ENCODE measurements at regions not wholly inside any gene's neighbourhood (a gene's known extent, or its start where the extent isn't known, plus 50 kb on each side); places are given as distances from the start of the nearest gene placed in this dataset.
A peak's percentile ranks its signal among the peaks of the same experiment; 100 is the strongest.

DNA sequence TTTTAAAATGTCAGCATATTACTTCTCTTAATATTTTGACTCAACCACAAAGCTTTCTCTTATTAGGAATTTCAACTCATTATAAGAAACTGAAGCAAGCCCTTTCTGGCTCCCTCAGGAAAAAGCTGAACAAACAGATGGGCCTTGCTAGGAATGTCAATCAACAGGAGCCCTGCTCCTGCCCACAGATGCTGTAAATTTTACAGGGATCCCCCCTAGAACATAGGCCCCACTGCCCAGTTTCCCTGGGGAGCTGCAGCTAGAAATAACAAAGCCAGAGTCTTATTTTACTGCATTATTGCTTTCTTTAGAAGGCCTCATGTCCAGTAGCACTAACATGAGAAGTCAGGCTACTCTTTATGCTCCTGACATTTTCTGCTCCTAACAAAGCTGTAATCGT, 103.8 kb downstream of the PCSK1 start:
- ChIA-PET POLR2A (no interaction called here), CTCF (interaction anchor here (0.6 to 2.2 kb wide), 6 partner anchors 13 to 548 kb away, joined by 3 to 10 read pairs (median 4); partner anchors contain the start of gene ELL2)
- peak; percentile 39 for TF ChIP-seq MAFK (IDR thresholded peaks at IDR 0.05; ENCODE audit: partially characterized antibody)
- no peak for TF ChIP-seq JUN (IDR thresholded peaks at IDR 0.05)
- no peak for FAIRE-seq
- Histone ChIP-seq H3K9me3 (no peaks in the 10 kb centered on the region; the same call in 2 of the 3 replicates), H3K4me1 (peaks cover 36% of the 10 kb centered on the region), H3K27ac (peak overlapping the region; percentile 19 to 53; a peak in 2 of 6 replicates), H3K4me3 (no peak overlapping the region), H3K4me2 (no peak overlapping the region; the same call in 2 of the 3 replicates)
- WGBS (ENCODE audit: missing lambda C conversion rate), result 81% methylated on average over 1 of the region's 1 CpG
- no peak for DNase-seq (ENCODE audit: low read depth in 1 of 2, low spot score in 1 of 2)
- no peak for ATAC-seq

DNA sequence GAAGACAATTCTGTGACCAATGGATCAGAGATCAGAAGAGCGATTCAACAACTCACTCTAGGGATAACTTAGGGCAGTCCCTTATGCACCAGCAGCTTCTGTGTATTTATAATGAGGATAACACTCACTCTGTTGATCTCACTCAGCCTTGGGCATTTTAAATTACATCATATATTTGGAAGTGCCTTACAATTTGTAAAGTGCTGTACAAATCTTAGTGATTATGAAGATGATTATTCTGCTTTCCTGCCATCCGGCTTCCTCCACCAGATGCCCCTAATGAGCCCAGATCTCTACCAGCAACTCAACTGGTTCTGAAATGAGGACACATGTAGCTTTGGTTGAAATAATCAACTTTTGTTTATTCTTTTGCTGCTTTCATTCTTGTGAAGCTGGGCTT, 105.3 kb downstream of the PCSK1 start:
- CTCF ChIA-PET, result interaction anchor here (0.7 to 1.9 kb wide), 2 partner anchors 9 to 243 kb away, joined by 3 to 10 read pairs; no protein-coding TSS in a partner anchor
- Histone ChIP-seq H3K9me3 (no peaks in the 10 kb centered on the region; the same call in 2 of the 3 replicates), H3K4me1 (peaks cover 37% of the 10 kb centered on the region), H3K4me3 (no peak overlapping the region), H3K27ac (no peak overlapping the region; a peak in 1 of 6 replicates), H3K4me2 (no peak overlapping the region)
- FAIRE-seq (no peak), DNase-seq (ENCODE audit: low read depth in 1 of 2, low spot score in 1 of 2) (no peak), ATAC-seq (no peak)
- TF ChIP-seq CBX2 (IDR thresholded peaks at IDR 0.05; ENCODE audit: borderline replicate concordance, low read depth) (no peak), EHF (CRISPR knock-in tag; IDR thresholded peaks at IDR 0.05) (no peak), HOXB5 (CRISPR knock-in tag; IDR thresholded peaks at IDR 0.05) (no peak), SREBF2 (IDR thresholded peaks at IDR 0.05) (no peak), EHMT2 (IDR thresholded peaks at IDR 0.05; ENCODE audit: low read depth) (no peak), NFE2L2 (conservative IDR thresholded peaks at IDR 0.05; ENCODE audit: low read length) (no peak), GATA3 (IDR thresholded peaks at IDR 0.05; ENCODE audit: borderline replicate concordance) (no peak)
- TF ChIP-seq, protein P1, sequence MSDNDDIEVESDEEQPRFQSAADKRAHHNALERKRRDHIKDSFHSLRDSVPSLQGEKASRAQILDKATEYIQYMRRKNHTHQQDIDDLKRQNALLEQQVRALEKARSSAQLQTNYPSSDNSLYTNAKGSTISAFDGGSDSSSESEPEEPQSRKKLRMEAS (IDR thresholded peaks at IDR 0.05), result no peak
- TF ChIP-seq, protein P2, sequence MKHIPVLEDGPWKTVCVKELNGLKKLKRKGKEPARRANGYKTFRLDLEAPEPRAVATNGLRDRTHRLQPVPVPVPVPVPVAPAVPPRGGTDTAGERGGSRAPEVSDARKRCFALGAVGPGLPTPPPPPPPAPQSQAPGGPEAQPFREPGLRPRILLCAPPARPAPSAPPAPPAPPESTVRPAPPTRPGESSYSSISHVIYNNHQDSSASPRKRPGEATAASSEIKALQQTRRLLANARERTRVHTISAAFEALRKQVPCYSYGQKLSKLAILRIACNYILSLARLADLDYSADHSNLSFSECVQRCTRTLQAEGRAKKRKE (CRISPR knock-in tag; IDR thresholded peaks at IDR 0.05; ENCODE audit: low read depth), result no peak
- TF ChIP-seq, protein P3, sequence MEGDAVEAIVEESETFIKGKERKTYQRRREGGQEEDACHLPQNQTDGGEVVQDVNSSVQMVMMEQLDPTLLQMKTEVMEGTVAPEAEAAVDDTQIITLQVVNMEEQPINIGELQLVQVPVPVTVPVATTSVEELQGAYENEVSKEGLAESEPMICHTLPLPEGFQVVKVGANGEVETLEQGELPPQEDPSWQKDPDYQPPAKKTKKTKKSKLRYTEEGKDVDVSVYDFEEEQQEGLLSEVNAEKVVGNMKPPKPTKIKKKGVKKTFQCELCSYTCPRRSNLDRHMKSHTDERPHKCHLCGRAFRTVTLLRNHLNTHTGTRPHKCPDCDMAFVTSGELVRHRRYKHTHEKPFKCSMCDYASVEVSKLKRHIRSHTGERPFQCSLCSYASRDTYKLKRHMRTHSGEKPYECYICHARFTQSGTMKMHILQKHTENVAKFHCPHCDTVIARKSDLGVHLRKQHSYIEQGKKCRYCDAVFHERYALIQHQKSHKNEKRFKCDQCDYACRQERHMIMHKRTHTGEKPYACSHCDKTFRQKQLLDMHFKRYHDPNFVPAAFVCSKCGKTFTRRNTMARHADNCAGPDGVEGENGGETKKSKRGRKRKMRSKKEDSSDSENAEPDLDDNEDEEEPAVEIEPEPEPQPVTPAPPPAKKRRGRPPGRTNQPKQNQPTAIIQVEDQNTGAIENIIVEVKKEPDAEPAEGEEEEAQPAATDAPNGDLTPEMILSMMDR (IDR thresholded peaks at IDR 0.05), result no peak
- whole genome bisulfite sequencing (ENCODE audit: missing lambda C conversion rate), result 93% methylated on average over 2 of the region's 2 CpGs
- POLR2A ChIA-PET, result no interaction called here

DNA sequence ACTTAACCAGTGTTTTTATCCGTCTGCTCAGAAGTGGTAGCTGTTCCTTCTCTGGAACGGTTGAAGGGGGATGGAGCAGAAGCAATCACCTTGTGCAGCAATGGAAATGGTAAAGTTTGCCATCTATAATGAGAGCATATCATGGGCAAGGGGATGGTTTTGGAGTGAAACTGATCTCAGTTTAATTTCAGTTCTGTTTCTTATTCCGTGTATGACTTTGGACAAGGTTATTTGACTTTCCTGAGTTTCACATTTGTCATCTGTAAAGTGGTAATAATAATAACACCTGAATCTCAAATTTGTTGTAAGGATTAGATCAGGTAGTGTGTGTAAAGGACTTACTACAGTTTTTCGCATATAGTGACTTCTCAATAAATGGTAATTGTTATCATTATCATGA, 106.1 kb downstream of the PCSK1 start:
- ChIA-PET POLR2A (no interaction called here), CTCF (interaction anchor here (0.5 to 1.9 kb wide), 2 partner anchors 10 to 401 kb away, joined by 3 to 10 read pairs; no protein-coding TSS in a partner anchor)
- H3K27ac ChIP-seq, result no peak overlapping the region
- H3K4me1 ChIP-seq, result peaks cover 33% of the 10 kb centered on the region
- ATAC-seq (no peak), FAIRE-seq (no peak), DNase-seq (ENCODE audit: low read depth in 1 of 2, low spot score in 1 of 2) (no peak)
- TF ChIP-seq, protein P4, sequence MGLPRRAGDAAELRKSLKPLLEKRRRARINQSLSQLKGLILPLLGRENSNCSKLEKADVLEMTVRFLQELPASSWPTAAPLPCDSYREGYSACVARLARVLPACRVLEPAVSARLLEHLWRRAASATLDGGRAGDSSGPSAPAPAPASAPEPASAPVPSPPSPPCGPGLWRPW (IDR thresholded peaks at IDR 0.05), result no peak
- no peak for TF ChIP-seq RCOR1 (IDR thresholded peaks at IDR 0.05; ENCODE audit: low read depth, low read length)
- TF ChIP-seq EHMT2 (IDR thresholded peaks at IDR 0.05; ENCODE audit: low read depth), result no peak
- no peak for TF ChIP-seq ESRRA (IDR thresholded peaks at IDR 0.05; ENCODE audit: borderline replicate concordance, low read length)
- TF ChIP-seq POLR2A (IDR thresholded peaks at IDR 0.05; ENCODE audit: low read length), result no peak
- TF ChIP-seq HOXB5 (CRISPR knock-in tag; IDR thresholded peaks at IDR 0.05), result no peak
- TF ChIP-seq HOXA7 (CRISPR knock-in tag; IDR thresholded peaks at IDR 0.05), result no peak
- TF ChIP-seq JUN (IDR thresholded peaks at IDR 0.05), result no peak
- no peak for TF ChIP-seq HOXB13 (CRISPR knock-in tag; IDR thresholded peaks at IDR 0.05; ENCODE audit: low read depth)
- 91% methylated on average over 4 of the region's 4 CpGs for WGBS (ENCODE audit: missing lambda C conversion rate)
- H3K9me3 ChIP-seq, result no peaks in the 10 kb centered on the region; the same call in 2 of the 3 replicates
- H3K4me2 ChIP-seq, result no peak overlapping the region
- no peak overlapping the region for H3K4me3 ChIP-seq

Data from A549 (cell line).